HepG2 (cell line): ENCODE measurements at regions not wholly inside any gene's neighbourhood (a gene's known extent, or its start where the extent isn't known, plus 50 kb on each side); places are given as distances from the start of the nearest gene placed in this dataset.

Experiments
- CEBPG ChIP-seq: IDR thresholded peaks from 2 replicates; pipeline ENCODE4 v1.6.1; 2016
- DMAP1 ChIP-seq: IDR thresholded peaks from 2 replicates; pipeline ENCODE4 v1.6.1; 2016
- DPF2 ChIP-seq: sonication (generic); formaldehyde crosslinking; IDR thresholded peaks from 2 replicates; pipeline ENCODE4 v1.4.0; 2020; ENCODE audit warnings: mild to moderate bottlenecking, low read depth, missing genetic modification reagents, borderline replicate concordance
- ELF1 ChIP-seq: sonication (generic); formaldehyde crosslinking; IDR thresholded peaks from 2 replicates; pipeline ENCODE4 v1.4.0; 2020; ENCODE audit warnings: missing genetic modification reagents
- FOXP1 ChIP-seq, 2 experiments: fragments of 450-650 bp in 1 of 2; IDR thresholded peaks; 2 replicates each; pipeline ENCODE4 v1.6.1; 2017 to 2018; ENCODE audit warnings: antibody characterized with exemption in 1 of 2
- HMG20A ChIP-seq: IDR thresholded peaks from 2 replicates; pipeline ENCODE4 v1.6.1; 2016; ENCODE audit warnings: borderline replicate concordance
- ISL2 ChIP-seq: sonication (generic); formaldehyde crosslinking; IDR thresholded peaks from 2 replicates; pipeline ENCODE4 v1.5.0; 2020; ENCODE audit warnings: missing genetic modification reagents
- KLF12 ChIP-seq: sonication (generic); formaldehyde crosslinking; IDR thresholded peaks from 2 replicates; pipeline ENCODE4 v1.4.0; 2020; ENCODE audit warnings: missing genetic modification reagents, borderline replicate concordance
- POGZ ChIP-seq: sonication (generic); formaldehyde crosslinking; IDR thresholded peaks from 2 replicates; pipeline ENCODE4 v1.4.0; 2020; ENCODE audit warnings: mild to moderate bottlenecking, missing genetic modification reagents
- POLR2G ChIP-seq: fragments of 200-400 bp; formaldehyde crosslinking; IDR thresholded peaks from 2 replicates; pipeline ENCODE4 v1.6.1; 2018; ENCODE audit warnings: mild to moderate bottlenecking, low read depth, low read length, moderate library complexity
- RCOR2 ChIP-seq: IDR thresholded peaks from 2 replicates; pipeline ENCODE4 v1.6.1; 2016; ENCODE audit warnings: missing biosample characterization, missing genetic modification reagents
- TCF7 ChIP-seq: sonication (generic); IDR thresholded peaks from 2 replicates; pipeline ENCODE4 v1.6.1; 2016; ENCODE audit warnings: antibody characterized with exemption, low read depth
- ZBTB7B ChIP-seq: sonication (generic); formaldehyde crosslinking; IDR thresholded peaks from 2 replicates; pipeline ENCODE4 v1.4.0; 2020; ENCODE audit warnings: missing genetic modification reagents
- ZNF225 ChIP-seq: sonication (generic); formaldehyde crosslinking; IDR thresholded peaks from 2 replicates; pipeline ENCODE4 v1.4.0; 2020; ENCODE audit warnings: mild to moderate bottlenecking, missing genetic modification reagents
- ZNF282 ChIP-seq: fragments of 450-650 bp; IDR thresholded peaks from 2 replicates; pipeline ENCODE4 v1.6.1; 2018; ENCODE audit not compliant: partially characterized antibody
- ZNF335 ChIP-seq: sonication (generic); formaldehyde crosslinking; IDR thresholded peaks from 2 replicates; pipeline ENCODE4 v1.4.0; 2020; ENCODE audit warnings: missing genetic modification reagents
- ZNF501 ChIP-seq: sonication (generic); formaldehyde crosslinking; IDR thresholded peaks from 2 replicates; pipeline ENCODE4 v1.5.1; 2020; ENCODE audit warnings: mild to moderate bottlenecking, moderate library complexity, missing genetic modification reagents
- ZNF549 ChIP-seq: sonication (generic); formaldehyde crosslinking; IDR thresholded peaks from 2 replicates; pipeline ENCODE4 v1.5.0; 2020; ENCODE audit warnings: missing genetic modification reagents
- ZNF772 ChIP-seq: sonication (generic); formaldehyde crosslinking; IDR thresholded peaks from 2 replicates; pipeline ENCODE4 v1.5.0; 2020; ENCODE audit warnings: mild to moderate bottlenecking, missing genetic modification reagents
- ZNF777 ChIP-seq: sonication (generic); formaldehyde crosslinking; IDR thresholded peaks from 2 replicates; pipeline ENCODE4 v1.4.0; 2020; ENCODE audit warnings: missing genetic modification reagents
- ZNF850 ChIP-seq: sonication (generic); formaldehyde crosslinking; conservative IDR thresholded peaks from 2 replicates; pipeline ENCODE4 v1.9.0; 2021; ENCODE audit warnings: mild to moderate bottlenecking, missing genetic modification reagents
- ZNF883 ChIP-seq: sonication (generic); formaldehyde crosslinking; IDR thresholded peaks from 2 replicates; pipeline ENCODE4 v1.5.1; 2020; ENCODE audit warnings: mild to moderate bottlenecking, missing genetic modification reagents; ENCODE audit errors: not compliant biosample characterization
- TF ChIP-seq, protein P1 (sequence below): sonication (generic); formaldehyde crosslinking; IDR thresholded peaks from 2 replicates; pipeline ENCODE4 v1.5.0; 2020; ENCODE audit warnings: missing genetic modification reagents
- TF ChIP-seq, protein P2 (sequence below): sonication (generic); formaldehyde crosslinking; IDR thresholded peaks from 2 replicates; pipeline ENCODE4 v1.5.1; 2020; ENCODE audit warnings: missing genetic modification reagents, mild to moderate bottlenecking, borderline replicate concordance
- TF ChIP-seq, protein P3 (sequence below): fragments of 450-650 bp; IDR thresholded peaks from 2 replicates; pipeline ENCODE4 v1.6.1; 2017; ENCODE audit warnings: mild to moderate bottlenecking

DNA sequence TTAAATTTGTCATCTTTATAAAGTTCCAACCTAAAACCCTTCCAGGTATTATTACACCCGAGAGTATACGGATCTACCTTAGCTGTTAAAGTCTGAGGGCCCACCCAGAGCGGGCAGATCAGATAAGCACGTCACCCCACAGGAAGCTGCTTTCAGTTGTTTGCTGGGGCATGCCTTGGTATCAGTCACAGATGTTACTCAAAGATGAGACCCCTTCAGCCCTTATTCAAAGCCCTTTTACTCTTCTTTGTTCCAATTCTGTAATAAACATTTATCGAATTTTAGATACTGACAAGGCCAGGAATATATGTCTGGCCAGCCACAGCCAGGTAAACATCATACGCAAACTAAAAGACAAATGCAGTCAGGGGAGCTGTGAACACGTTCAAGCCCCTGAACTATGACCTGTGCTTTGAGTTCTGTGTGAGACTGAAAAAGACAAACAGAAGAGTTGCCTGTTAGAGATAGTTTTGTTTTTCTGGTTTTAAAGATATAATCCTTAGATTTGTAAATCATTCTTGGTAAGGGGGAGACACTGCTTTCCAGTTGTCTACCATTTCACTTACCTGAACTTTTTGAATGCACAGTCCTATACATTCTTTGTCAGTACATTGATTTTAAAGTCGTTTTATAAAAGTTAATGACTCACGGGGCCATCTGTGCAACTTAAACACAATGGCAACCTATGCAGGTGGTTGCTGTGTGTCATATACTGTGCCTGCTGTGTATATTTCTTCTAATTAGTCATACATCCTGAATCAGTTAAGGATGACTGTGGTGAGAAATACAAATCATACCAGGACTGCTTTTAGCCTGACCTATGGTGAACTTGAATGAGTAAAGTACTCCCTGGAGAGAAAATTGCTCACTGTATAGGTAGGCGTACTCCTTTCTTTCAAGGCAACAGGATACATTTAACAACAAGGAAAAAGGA, 100.5 kb upstream of the ITPRID2 start (continued):
- TF ChIP-seq ZNF883 (CRISPR knock-in tag), result no peak
- TF ChIP-seq, protein P1, sequence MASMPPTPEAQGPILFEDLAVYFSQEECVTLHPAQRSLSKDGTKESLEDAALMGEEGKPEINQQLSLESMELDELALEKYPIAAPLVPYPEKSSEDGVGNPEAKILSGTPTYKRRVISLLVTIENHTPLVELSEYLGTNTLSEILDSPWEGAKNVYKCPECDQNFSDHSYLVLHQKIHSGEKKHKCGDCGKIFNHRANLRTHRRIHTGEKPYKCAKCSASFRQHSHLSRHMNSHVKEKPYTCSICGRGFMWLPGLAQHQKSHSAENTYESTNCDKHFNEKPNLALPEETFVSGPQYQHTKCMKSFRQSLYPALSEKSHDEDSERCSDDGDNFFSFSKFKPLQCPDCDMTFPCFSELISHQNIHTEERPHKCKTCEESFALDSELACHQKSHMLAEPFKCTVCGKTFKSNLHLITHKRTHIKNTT (CRISPR knock-in tag), result no peak
- peak; percentile 87 for TF ChIP-seq ZNF772 (CRISPR knock-in tag)
- TF ChIP-seq ZNF549 (CRISPR knock-in tag), result 0 out of 2 replicates have a peak, but pooled peaks have one; percentile 17
- no peak for TF ChIP-seq CEBPG (CRISPR knock-in tag)
- TF ChIP-seq RCOR2, result peak; percentile 28; the same call in 1 of the 2 replicates
- 0 out of 2 replicates have a peak, but pooled peaks have one; percentile 79 for TF ChIP-seq KLF12
- TF ChIP-seq DPF2 (CRISPR knock-in tag), result peak; percentile 86; the same call in 1 of the 2 replicates
- TF ChIP-seq, protein P2, sequence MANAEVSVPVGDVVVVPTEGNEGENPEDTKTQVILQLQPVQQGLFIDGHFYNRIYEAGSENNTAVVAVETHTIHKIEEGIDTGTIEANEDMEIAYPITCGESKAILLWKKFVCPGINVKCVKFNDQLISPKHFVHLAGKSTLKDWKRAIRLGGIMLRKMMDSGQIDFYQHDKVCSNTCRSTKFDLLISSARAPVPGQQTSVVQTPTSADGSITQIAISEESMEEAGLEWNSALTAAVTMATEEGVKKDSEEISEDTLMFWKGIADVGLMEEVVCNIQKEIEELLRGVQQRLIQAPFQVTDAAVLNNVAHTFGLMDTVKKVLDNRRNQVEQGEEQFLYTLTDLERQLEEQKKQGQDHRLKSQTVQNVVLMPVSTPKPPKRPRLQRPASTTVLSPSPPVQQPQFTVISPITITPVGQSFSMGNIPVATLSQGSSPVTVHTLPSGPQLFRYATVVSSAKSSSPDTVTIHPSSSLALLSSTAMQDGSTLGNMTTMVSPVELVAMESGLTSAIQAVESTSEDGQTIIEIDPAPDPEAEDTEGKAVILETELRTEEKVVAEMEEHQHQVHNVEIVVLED (CRISPR knock-in tag), result no peak
- peak; percentile 91 for TF ChIP-seq ZBTB7B (CRISPR knock-in tag)
- TF ChIP-seq ZNF850, result no peak
- TF ChIP-seq FOXP1 (IDR thresholded peaks at IDR 0.05), result no peak
- TF ChIP-seq FOXP1 (CRISPR knock-in tag; IDR thresholded peaks at IDR 0.05), result peak; percentile 86
- peak; percentile 72 for TF ChIP-seq POLR2G
- TF ChIP-seq ZNF777, result 0 out of 2 replicates have a peak, but pooled peaks have one; percentile 17
- TF ChIP-seq ZNF335, result no peak
- peak; percentile 70 for TF ChIP-seq POGZ (CRISPR knock-in tag)
- peak; percentile 69 for TF ChIP-seq DMAP1 (CRISPR knock-in tag)
- TF ChIP-seq, protein P3, sequence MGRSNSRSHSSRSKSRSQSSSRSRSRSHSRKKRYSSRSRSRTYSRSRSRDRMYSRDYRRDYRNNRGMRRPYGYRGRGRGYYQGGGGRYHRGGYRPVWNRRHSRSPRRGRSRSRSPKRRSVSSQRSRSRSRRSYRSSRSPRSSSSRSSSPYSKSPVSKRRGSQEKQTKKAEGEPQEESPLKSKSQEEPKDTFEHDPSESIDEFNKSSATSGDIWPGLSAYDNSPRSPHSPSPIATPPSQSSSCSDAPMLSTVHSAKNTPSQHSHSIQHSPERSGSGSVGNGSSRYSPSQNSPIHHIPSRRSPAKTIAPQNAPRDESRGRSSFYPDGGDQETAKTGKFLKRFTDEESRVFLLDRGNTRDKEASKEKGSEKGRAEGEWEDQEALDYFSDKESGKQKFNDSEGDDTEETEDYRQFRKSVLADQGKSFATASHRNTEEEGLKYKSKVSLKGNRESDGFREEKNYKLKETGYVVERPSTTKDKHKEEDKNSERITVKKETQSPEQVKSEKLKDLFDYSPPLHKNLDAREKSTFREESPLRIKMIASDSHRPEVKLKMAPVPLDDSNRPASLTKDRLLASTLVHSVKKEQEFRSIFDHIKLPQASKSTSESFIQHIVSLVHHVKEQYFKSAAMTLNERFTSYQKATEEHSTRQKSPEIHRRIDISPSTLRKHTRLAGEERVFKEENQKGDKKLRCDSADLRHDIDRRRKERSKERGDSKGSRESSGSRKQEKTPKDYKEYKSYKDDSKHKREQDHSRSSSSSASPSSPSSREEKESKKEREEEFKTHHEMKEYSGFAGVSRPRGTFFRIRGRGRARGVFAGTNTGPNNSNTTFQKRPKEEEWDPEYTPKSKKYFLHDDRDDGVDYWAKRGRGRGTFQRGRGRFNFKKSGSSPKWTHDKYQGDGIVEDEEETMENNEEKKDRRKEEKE, result no peak
- TF ChIP-seq HMG20A (CRISPR knock-in tag), result peak; percentile 62; the same call in 1 of the 2 replicates
- peak; percentile 78 for TF ChIP-seq ZNF501 (CRISPR knock-in tag)
- TF ChIP-seq ELF1 (CRISPR knock-in tag), result no peak; the same call in 1 of the 2 replicates
- TF ChIP-seq ZNF225, result no peak
- TF ChIP-seq ZNF282, result no peak
- peak; percentile 49; the same call in 1 of the 2 replicates for TF ChIP-seq ISL2 (CRISPR knock-in tag)
- peak; percentile 62 for TF ChIP-seq TCF7
